HCT116 (cell line): ENCODE measurements at regions not wholly inside any gene's neighbourhood (a gene's known extent, or its start where the extent isn't known, plus 50 kb on each side); places are given as distances from the start of the nearest gene placed in this dataset.

ENCODE experiments used
- CEBPB ChIP-seq: IDR thresholded peaks from 2 replicates; pipeline ENCODE4 v1.6.1; 2012; ENCODE audit warnings: low read depth
- EGR1 ChIP-seq: IDR thresholded peaks from 2 replicates; pipeline ENCODE4 v1.6.1; 2012; ENCODE audit warnings: low read depth
- EZH2 ChIP-seq: fragments of 200-600 bp; sonication (generic); IDR thresholded peaks from 2 replicates; pipeline ENCODE4 v1.6.1; 2017; ENCODE audit warnings: antibody characterized with exemption, mixed run types
- EZH2phosphoT487 ChIP-seq: fragments of 200-600 bp; IDR thresholded peaks from 2 replicates; pipeline ENCODE4 v1.6.1; 2018; ENCODE audit warnings: antibody characterized with exemption, borderline replicate concordance
- POLR2A ChIP-seq: IDR thresholded peaks from 2 replicates; pipeline ENCODE4 v1.7.0; 2011; ENCODE audit warnings: borderline replicate concordance; ENCODE audit not compliant: insufficient read depth, insufficient read length; ENCODE audit errors: extremely low read depth
- POLR2AphosphoS5 ChIP-seq: IDR thresholded peaks from 2 replicates; pipeline ENCODE4 v1.6.1; 2011; ENCODE audit warnings: mild to moderate bottlenecking, low read depth, low read length, moderate library complexity
- RAD21 ChIP-seq: IDR thresholded peaks from 2 replicates; pipeline ENCODE4 v1.6.1; 2012; ENCODE audit warnings: low read depth, mild to moderate bottlenecking
- SP1 ChIP-seq: IDR thresholded peaks from 2 replicates; pipeline ENCODE4 v1.6.1; 2012; ENCODE audit warnings: low read depth
- SRF ChIP-seq: IDR thresholded peaks from 2 replicates; pipeline ENCODE4 v1.6.1; 2012; ENCODE audit warnings: low read depth
- TF ChIP-seq, protein P1 (sequence below): IDR thresholded peaks from 2 replicates; pipeline ENCODE4 v1.6.1; 2012; ENCODE audit warnings: low read depth
- TF ChIP-seq, protein P2 (sequence below), 3 experiments: fragments of 200-600 bp in 1 of 3; sonication (generic) in 1 of 3; IDR thresholded peaks in 2 of 3; conservative IDR thresholded peaks in 1 of 3; 2 replicates each; pipeline ENCODE4 v1.5.1; 2012 to 2017; ENCODE audit warnings: low read depth in 2 of 3, low read length in 2 of 3, antibody characterized with exemption in 1 of 3, borderline replicate concordance in 1 of 3, control low read depth in 1 of 3, mild to moderate bottlenecking in 1 of 3, mixed read lengths in 1 of 3, mixed run types in 1 of 3, moderate library complexity in 1 of 3; ENCODE audit not compliant: insufficient read depth in 1 of 3
- TF ChIP-seq, protein P3 (sequence below): IDR thresholded peaks from 2 replicates; pipeline ENCODE4 v1.6.1; 2011; ENCODE audit warnings: mild to moderate bottlenecking, low read length, moderate library complexity; ENCODE audit not compliant: insufficient replicate concordance; ENCODE audit errors: extremely low read depth
- TF ChIP-seq, protein P4 (sequence below): IDR thresholded peaks from 2 replicates; pipeline ENCODE4 v1.6.1; 2012
- TF ChIP-seq, protein P5 (sequence below): IDR thresholded peaks from 2 replicates; pipeline ENCODE4 v1.6.1; 2012

DNA sequence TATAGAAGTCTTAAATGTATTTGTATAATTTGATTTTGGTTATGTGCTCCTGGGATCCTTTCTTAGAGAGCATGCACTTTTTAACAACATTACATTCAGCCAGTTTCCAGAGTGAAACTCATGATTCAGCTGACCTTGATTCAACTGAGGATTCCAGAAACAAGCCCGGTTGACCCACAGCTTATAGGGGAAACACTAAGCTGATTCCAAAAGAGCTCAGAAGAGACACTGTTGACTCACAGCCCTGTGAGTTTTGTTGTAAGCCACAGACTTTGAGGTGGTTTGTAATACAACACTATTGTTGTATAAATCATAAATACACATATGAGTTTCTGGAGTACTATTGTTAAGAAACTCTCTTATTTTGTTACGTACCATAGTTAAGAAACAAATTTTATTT lies 133.8 kb upstream of the MGAT4C start:
- TF ChIP-seq POLR2A (no peak), POLR2AphosphoS5 (no peak), SP1 (no peak), CEBPB (no peak), RAD21 (no peak), EZH2phosphoT487 (no peak), SRF (no peak), EGR1 (no peak), EZH2 (no peak)
- TF ChIP-seq, protein P1, sequence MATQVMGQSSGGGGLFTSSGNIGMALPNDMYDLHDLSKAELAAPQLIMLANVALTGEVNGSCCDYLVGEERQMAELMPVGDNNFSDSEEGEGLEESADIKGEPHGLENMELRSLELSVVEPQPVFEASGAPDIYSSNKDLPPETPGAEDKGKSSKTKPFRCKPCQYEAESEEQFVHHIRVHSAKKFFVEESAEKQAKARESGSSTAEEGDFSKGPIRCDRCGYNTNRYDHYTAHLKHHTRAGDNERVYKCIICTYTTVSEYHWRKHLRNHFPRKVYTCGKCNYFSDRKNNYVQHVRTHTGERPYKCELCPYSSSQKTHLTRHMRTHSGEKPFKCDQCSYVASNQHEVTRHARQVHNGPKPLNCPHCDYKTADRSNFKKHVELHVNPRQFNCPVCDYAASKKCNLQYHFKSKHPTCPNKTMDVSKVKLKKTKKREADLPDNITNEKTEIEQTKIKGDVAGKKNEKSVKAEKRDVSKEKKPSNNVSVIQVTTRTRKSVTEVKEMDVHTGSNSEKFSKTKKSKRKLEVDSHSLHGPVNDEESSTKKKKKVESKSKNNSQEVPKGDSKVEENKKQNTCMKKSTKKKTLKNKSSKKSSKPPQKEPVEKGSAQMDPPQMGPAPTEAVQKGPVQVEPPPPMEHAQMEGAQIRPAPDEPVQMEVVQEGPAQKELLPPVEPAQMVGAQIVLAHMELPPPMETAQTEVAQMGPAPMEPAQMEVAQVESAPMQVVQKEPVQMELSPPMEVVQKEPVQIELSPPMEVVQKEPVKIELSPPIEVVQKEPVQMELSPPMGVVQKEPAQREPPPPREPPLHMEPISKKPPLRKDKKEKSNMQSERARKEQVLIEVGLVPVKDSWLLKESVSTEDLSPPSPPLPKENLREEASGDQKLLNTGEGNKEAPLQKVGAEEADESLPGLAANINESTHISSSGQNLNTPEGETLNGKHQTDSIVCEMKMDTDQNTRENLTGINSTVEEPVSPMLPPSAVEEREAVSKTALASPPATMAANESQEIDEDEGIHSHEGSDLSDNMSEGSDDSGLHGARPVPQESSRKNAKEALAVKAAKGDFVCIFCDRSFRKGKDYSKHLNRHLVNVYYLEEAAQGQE = no peak
- TF ChIP-seq, protein P2, sequence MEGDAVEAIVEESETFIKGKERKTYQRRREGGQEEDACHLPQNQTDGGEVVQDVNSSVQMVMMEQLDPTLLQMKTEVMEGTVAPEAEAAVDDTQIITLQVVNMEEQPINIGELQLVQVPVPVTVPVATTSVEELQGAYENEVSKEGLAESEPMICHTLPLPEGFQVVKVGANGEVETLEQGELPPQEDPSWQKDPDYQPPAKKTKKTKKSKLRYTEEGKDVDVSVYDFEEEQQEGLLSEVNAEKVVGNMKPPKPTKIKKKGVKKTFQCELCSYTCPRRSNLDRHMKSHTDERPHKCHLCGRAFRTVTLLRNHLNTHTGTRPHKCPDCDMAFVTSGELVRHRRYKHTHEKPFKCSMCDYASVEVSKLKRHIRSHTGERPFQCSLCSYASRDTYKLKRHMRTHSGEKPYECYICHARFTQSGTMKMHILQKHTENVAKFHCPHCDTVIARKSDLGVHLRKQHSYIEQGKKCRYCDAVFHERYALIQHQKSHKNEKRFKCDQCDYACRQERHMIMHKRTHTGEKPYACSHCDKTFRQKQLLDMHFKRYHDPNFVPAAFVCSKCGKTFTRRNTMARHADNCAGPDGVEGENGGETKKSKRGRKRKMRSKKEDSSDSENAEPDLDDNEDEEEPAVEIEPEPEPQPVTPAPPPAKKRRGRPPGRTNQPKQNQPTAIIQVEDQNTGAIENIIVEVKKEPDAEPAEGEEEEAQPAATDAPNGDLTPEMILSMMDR (IDR thresholded peaks at IDR 0.05 in 2 of 3, conservative IDR thresholded peaks at IDR 0.05 in 1 of 3; ENCODE audit: borderline replicate concordance in 1 of 3, insufficient read depth in 1 of 3, low read depth in 2 of 3, low read length in 2 of 3) = no peak
- TF ChIP-seq, protein P3, sequence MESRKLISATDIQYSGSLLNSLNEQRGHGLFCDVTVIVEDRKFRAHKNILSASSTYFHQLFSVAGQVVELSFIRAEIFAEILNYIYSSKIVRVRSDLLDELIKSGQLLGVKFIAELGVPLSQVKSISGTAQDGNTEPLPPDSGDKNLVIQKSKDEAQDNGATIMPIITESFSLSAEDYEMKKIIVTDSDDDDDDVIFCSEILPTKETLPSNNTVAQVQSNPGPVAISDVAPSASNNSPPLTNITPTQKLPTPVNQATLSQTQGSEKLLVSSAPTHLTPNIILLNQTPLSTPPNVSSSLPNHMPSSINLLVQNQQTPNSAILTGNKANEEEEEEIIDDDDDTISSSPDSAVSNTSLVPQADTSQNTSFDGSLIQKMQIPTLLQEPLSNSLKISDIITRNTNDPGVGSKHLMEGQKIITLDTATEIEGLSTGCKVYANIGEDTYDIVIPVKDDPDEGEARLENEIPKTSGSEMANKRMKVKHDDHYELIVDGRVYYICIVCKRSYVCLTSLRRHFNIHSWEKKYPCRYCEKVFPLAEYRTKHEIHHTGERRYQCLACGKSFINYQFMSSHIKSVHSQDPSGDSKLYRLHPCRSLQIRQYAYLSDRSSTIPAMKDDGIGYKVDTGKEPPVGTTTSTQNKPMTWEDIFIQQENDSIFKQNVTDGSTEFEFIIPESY = no peak
- TF ChIP-seq, protein P4, sequence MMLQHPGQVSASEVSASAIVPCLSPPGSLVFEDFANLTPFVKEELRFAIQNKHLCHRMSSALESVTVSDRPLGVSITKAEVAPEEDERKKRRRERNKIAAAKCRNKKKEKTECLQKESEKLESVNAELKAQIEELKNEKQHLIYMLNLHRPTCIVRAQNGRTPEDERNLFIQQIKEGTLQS = no peak
- TF ChIP-seq, protein P5, sequence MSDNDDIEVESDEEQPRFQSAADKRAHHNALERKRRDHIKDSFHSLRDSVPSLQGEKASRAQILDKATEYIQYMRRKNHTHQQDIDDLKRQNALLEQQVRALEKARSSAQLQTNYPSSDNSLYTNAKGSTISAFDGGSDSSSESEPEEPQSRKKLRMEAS = no peak
